Gastroesophageal sphincter (tissue), 4 donors: ENCODE measurements at regions not wholly inside any gene's neighbourhood (a gene's known extent, or its start where the extent isn't known, plus 50 kb on each side); places are given as distances from the start of the nearest gene placed in this dataset.

ENCODE experiments used
- ATAC-seq: fragments of 150-250 bp; one replicate; pipeline ENCODE4 v1.9.1; 2016; ENCODE audit warnings: mild to moderate bottlenecking, moderate library complexity
- H3K27ac ChIP-seq, 4 donors: fragments of 200-600 bp; sonication (generic) in 3 of 4; 1 replicate in 3 of 4; 2 replicates in 1 of 4; pipeline ENCODE4 v1.5.1; 2016 to 2019
- H3K27me3 ChIP-seq: fragments of 200-600 bp; sonication (generic); one replicate; pipeline ENCODE4 v1.5.1; 2019
- H3K36me3 ChIP-seq, 2 donors: fragments of 200-600 bp; sonication (generic); one replicate each; pipeline ENCODE4 v1.5.1; 2019; ENCODE audit warnings: control low read depth in 1 of 2
- H3K4me1 ChIP-seq, 3 donors: fragments of 200-600 bp; sonication (generic); 1 replicate in 2 of 3; 2 replicates in 1 of 3; pipeline ENCODE4 v1.5.1; 2016 to 2019; ENCODE audit warnings: control low read depth in 2 of 3
- H3K4me3 ChIP-seq, 2 donors: fragments of 200-600 bp; sonication (generic); one replicate each; pipeline ENCODE4 v1.5.1; 2019; ENCODE audit warnings: mild to moderate bottlenecking in 1 of 2, moderate library complexity in 1 of 2
- H3K9me3 ChIP-seq, 3 donors: fragments of 200-600 bp; sonication (generic); one replicate each; pipeline ENCODE4 v1.5.1; 2017 to 2019; ENCODE audit warnings: control low read depth in 2 of 3
- EP300 ChIP-seq: sonication (generic); formaldehyde crosslinking; IDR thresholded peaks from one replicate; pipeline ENCODE4 v1.6.1; 2017; ENCODE audit warnings: antibody characterized with exemption, mild to moderate bottlenecking
- POLR2A ChIP-seq, 2 donors: fragments of 450-650 bp; IDR thresholded peaks; one replicate each; pipeline ENCODE4 v1.6.1; 2017; ENCODE audit warnings: antibody characterized with exemption in 2 of 2, mild to moderate bottlenecking in 2 of 2, moderate library complexity in 1 of 2
- POLR2AphosphoS5 ChIP-seq: sonication (generic); formaldehyde crosslinking; IDR thresholded peaks from one replicate; pipeline ENCODE4 v1.6.1; 2017; ENCODE audit warnings: antibody characterized with exemption
- WGBS, 2 donors: methylation state at CpG; one replicate each; pipeline ENCODE4 v1.1.5; 2018; ENCODE audit warnings: low coverage in 1 of 2; 5-methylcytosine and 5-hydroxymethylcytosine counted together
- TF ChIP-seq, protein P1 (sequence below), 4 experiments: fragments of 200-600 bp in 2 of 4; fragments of 450-650 bp in 2 of 4; sonication (generic) in 1 of 4; IDR thresholded peaks; one replicate each; pipeline ENCODE4 v1.5.1; 2017 to 2019; ENCODE audit warnings: antibody characterized with exemption in 4 of 4, mild to moderate bottlenecking in 2 of 4, moderate library complexity in 2 of 4

GRCh38 chr12:4003576-4003975 is 130.4 kb upstream of the PARP11 start:
- TF ChIP-seq POLR2AphosphoS5 (no peak), EP300 (no peak), POLR2A (IDR thresholded peaks at IDR 0.05) (no peak)
- TF ChIP-seq, protein P1, sequence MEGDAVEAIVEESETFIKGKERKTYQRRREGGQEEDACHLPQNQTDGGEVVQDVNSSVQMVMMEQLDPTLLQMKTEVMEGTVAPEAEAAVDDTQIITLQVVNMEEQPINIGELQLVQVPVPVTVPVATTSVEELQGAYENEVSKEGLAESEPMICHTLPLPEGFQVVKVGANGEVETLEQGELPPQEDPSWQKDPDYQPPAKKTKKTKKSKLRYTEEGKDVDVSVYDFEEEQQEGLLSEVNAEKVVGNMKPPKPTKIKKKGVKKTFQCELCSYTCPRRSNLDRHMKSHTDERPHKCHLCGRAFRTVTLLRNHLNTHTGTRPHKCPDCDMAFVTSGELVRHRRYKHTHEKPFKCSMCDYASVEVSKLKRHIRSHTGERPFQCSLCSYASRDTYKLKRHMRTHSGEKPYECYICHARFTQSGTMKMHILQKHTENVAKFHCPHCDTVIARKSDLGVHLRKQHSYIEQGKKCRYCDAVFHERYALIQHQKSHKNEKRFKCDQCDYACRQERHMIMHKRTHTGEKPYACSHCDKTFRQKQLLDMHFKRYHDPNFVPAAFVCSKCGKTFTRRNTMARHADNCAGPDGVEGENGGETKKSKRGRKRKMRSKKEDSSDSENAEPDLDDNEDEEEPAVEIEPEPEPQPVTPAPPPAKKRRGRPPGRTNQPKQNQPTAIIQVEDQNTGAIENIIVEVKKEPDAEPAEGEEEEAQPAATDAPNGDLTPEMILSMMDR (IDR thresholded peaks at IDR 0.05) = no peak
- Histone ChIP-seq H3K27ac (no peak overlapping the region), H3K36me3 (no peaks in the 10 kb centered on the region), H3K4me1 (no peaks in the 10 kb centered on the region), H3K9me3 (no peaks in the 10 kb centered on the region), H3K27me3 (no peaks in the 10 kb centered on the region), H3K4me3 (no peak overlapping the region)
- no peak for ATAC-seq
- 66 to 76% methylated on average over 4 of the region's 4 CpGs for WGBS, 2 donors

DNA sequence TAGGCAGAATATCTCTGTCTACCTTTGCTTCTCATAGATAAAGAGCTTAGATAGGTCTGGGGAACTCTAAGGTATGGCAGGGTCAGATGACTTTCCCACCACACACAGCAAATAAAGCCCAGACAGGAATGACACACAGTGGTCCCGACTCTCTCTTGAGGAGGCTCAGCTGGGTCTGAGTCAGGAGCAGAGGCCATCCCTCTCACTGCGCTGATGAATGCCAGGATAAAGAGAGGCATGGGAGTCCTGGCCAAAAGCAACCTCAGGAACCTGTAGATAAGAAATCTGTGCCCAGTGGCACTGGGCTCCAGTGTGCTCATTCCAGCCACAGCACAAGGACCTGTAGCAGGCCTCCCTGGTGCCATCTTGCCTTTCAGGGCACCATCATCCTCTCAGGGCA is 129.4 kb upstream of the PARP11 start:
- no CpG with 5 or more reads among the region's 2 CpGs for WGBS, 2 donors
- Histone ChIP-seq H3K9me3 (no peaks in the 10 kb centered on the region), H3K27me3 (no peaks in the 10 kb centered on the region), H3K4me3 (no peak overlapping the region), H3K4me1 (no peaks in the 10 kb centered on the region), H3K36me3 (no peaks in the 10 kb centered on the region), H3K27ac (no peak overlapping the region)
- no peak for TF ChIP-seq EP300
- TF ChIP-seq POLR2A (IDR thresholded peaks at IDR 0.05) = no peak
- TF ChIP-seq, protein P1 (IDR thresholded peaks at IDR 0.05) = no peak
- no peak for TF ChIP-seq POLR2AphosphoS5
- ATAC-seq = no peak

- Histone ChIP-seq H3K4me3 (no peak overlapping the region), H3K4me1 (no peaks in the 10 kb centered on the region), H3K9me3 (no peaks in the 10 kb centered on the region), H3K36me3 (no peaks in the 10 kb centered on the region), H3K27ac (no peak overlapping the region), H3K27me3 (no peaks in the 10 kb centered on the region)
- no peak for ATAC-seq
- WGBS, 2 donors = 100% methylated on average over 1 to 3 of the region's 3 CpGs
- TF ChIP-seq, protein P1 (IDR thresholded peaks at IDR 0.05) = no peak
- no peak for TF ChIP-seq POLR2AphosphoS5
- no peak for TF ChIP-seq POLR2A (IDR thresholded peaks at IDR 0.05)
- no peak for TF ChIP-seq EP300
Observed at GRCh38 chr12:4001841-4002240, 128.6 kb upstream of the PARP11 start.

- ATAC-seq = no peak
- Histone ChIP-seq H3K36me3 (no peaks in the 10 kb centered on the region), H3K27ac (no peak overlapping the region), H3K9me3 (no peaks in the 10 kb centered on the region), H3K4me1 (no peaks in the 10 kb centered on the region), H3K4me3 (no peak overlapping the region), H3K27me3 (no peaks in the 10 kb centered on the region)
- no peak for TF ChIP-seq EP300
- TF ChIP-seq POLR2A (IDR thresholded peaks at IDR 0.05) = no peak
- TF ChIP-seq, protein P1 (IDR thresholded peaks at IDR 0.05) = no peak
- no peak for TF ChIP-seq POLR2AphosphoS5
Observed at GRCh38 chr12:4001031-4001430, 127.8 kb upstream of the PARP11 start.

DNA sequence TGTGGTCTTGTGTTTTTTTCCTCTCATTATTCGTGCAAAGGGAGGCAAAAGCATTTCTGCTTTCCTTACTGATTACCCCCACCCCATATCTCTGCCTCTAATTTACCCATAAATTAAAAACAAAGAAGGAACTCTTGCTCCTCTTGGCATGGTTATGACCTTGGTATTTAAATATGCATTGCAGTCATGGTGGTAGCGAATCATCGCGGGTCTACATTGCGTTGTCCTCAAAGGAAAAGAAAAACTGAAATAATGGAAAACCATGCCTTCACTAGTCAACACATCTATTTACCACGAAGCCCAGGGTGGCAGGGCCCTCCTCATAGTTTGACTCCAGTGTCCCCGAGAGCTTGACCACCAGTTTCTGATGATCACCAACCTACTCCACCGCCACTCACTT is 126.7 kb upstream of the PARP11 start:
- Histone ChIP-seq H3K4me3 (no peak overlapping the region), H3K9me3 (no peaks in the 10 kb centered on the region), H3K27ac (no peak overlapping the region), H3K36me3 (no peaks in the 10 kb centered on the region), H3K4me1 (no peaks in the 10 kb centered on the region), H3K27me3 (no peaks in the 10 kb centered on the region)
- 89 to 90% methylated on average over 6 to 8 of the region's 8 CpGs for WGBS, 2 donors
- ATAC-seq = no peak
- TF ChIP-seq, protein P1 (IDR thresholded peaks at IDR 0.05) = no peak
- TF ChIP-seq POLR2A (IDR thresholded peaks at IDR 0.05) = no peak
- no peak for TF ChIP-seq EP300
- no peak for TF ChIP-seq POLR2AphosphoS5
